Right ventricle myocardium superior (tissue), 1 donor: ENCODE measurements at regions not wholly inside any gene's neighbourhood (a gene's known extent, or its start where the extent isn't known, plus 50 kb on each side); places are given as distances from the start of the nearest gene placed in this dataset.
"Not testable (repeated sequence)": the region's sequence is repeated elsewhere in the genome, so short reads cannot be mapped to it uniquely, and the experiment has no call there.

Experiments
- ATAC-seq: fragments of 200-7000 bp; cut with Tn5 transposase; one replicate; pipeline ENCODE4 v1.9.1; 2020; ENCODE audit warnings: mild to moderate bottlenecking; ENCODE audit not compliant: poor library complexity
- DNase-seq: peaks from one replicate; pipeline ENCODE4 v3.0.0-alpha.2; 2020
- intact Hi-C: fragments of 100-400 bp; cut with DNase I; formaldehyde crosslinking; loops from one replicate; pipeline ENCODE4 v1.11.2; 2022
- donor health status: DM: no; HTN: yes; CAD: no; lungs with severe emphysema.

GRCh38 chr10:108363576-108363975 lies 1199.1 kb upstream of the SORCS1 start:
- intact Hi-C loops: no loop called here
- no peak for ATAC-seq
- DNase-seq: no peak

- intact Hi-C loops: no loop called here
- no peak for DNase-seq
- ATAC-seq: no peak
Measured at GRCh38 chr10:108362961-108363360, 1198.5 kb upstream of the SORCS1 start.

GRCh38 chr10:108362296-108362695 lies 1197.8 kb upstream of the SORCS1 start:
- DNase-seq (no peak), ATAC-seq (no peak)
- intact Hi-C loops: no loop called here

- DNase-seq (no peak), ATAC-seq (no peak)
- intact Hi-C loops: no loop called here
Measured at GRCh38 chr10:108360187-108360586, 1195.7 kb upstream of the SORCS1 start.

- no peak for ATAC-seq
- no peak for DNase-seq
- intact Hi-C loops: no loop called here
Measured at GRCh38 chr10:108358912-108359311, 1194.4 kb upstream of the SORCS1 start.

- intact Hi-C loops: no loop called here
- DNase-seq (no peak), ATAC-seq (no peak)
Measured at GRCh38 chr10:108352771-108353170, 1188.3 kb upstream of the SORCS1 start.

- DNase-seq (no peak), ATAC-seq (no peak)
- intact Hi-C loops: no loop called here
Measured at GRCh38 chr10:108348215-108348614, 1183.7 kb upstream of the SORCS1 start.

GRCh38 chr10:108346066-108346465 lies 1181.6 kb upstream of the SORCS1 start:
- intact Hi-C loops: no loop called here
- ATAC-seq: no peak
- no peak for DNase-seq

GRCh38 chr10:108338146-108338545 lies 1173.6 kb upstream of the SORCS1 start:
- no peak for DNase-seq
- ATAC-seq: no peak
- intact Hi-C loops: no loop called here

GRCh38 chr10:108336836-108337235 lies 1172.3 kb upstream of the SORCS1 start:
- intact Hi-C loops: no loop called here
- DNase-seq (no peak), ATAC-seq (no peak)

- ATAC-seq (no peak), DNase-seq (no peak)
- intact Hi-C loops: no loop called here
Measured at GRCh38 chr10:108327706-108328105, 1163.2 kb upstream of the SORCS1 start.

GRCh38 chr10:108323274-108323798 lies 1158.8 kb upstream of the SORCS1 start:
- intact Hi-C loops: no loop called here
- DNase-seq: no peak
- ATAC-seq: no peak

- ATAC-seq: no peak
- DNase-seq: no peak
- intact Hi-C loops: no loop called here
Measured at GRCh38 chr10:108319434-108320222, 1155.1 kb upstream of the SORCS1 start.

GRCh38 chr10:108315636-108316035 lies 1151.1 kb upstream of the SORCS1 start:
- DNase-seq, ATAC-seq, intact Hi-C loops: not testable (repeated sequence)

GRCh38 chr10:108307925-108308312 lies 1143.4 kb upstream of the SORCS1 start:
- DNase-seq (no peak), ATAC-seq (no peak)
- intact Hi-C loops: no loop called here

GRCh38 chr10:108307250-108307924 lies 1142.9 kb upstream of the SORCS1 start:
- ATAC-seq (no peak), DNase-seq (no peak)
- intact Hi-C loops: no loop called here

- DNase-seq: no peak
- intact Hi-C loops: no loop called here
- ATAC-seq: no peak
Measured at GRCh38 chr10:108303149-108303548, 1138.6 kb upstream of the SORCS1 start.

GRCh38 chr10:108301002-108301401 lies 1136.5 kb upstream of the SORCS1 start:
- ATAC-seq: no peak
- DNase-seq: no peak
- intact Hi-C loops: no loop called here

- DNase-seq (no peak), ATAC-seq (no peak)
- intact Hi-C loops: no loop called here
Measured at GRCh38 chr10:108290823-108291222, 1126.3 kb upstream of the SORCS1 start.
